ENCODE measurements at regions not wholly inside any gene's neighbourhood (a gene's known extent, or its start where the extent isn't known, plus 50 kb on each side); places are given as distances from the start of the nearest gene placed in this dataset.
"Not testable (repeated sequence)": the region's sequence is repeated elsewhere in the genome, so short reads cannot be mapped to it uniquely, and the experiment has no call there.

DNA sequence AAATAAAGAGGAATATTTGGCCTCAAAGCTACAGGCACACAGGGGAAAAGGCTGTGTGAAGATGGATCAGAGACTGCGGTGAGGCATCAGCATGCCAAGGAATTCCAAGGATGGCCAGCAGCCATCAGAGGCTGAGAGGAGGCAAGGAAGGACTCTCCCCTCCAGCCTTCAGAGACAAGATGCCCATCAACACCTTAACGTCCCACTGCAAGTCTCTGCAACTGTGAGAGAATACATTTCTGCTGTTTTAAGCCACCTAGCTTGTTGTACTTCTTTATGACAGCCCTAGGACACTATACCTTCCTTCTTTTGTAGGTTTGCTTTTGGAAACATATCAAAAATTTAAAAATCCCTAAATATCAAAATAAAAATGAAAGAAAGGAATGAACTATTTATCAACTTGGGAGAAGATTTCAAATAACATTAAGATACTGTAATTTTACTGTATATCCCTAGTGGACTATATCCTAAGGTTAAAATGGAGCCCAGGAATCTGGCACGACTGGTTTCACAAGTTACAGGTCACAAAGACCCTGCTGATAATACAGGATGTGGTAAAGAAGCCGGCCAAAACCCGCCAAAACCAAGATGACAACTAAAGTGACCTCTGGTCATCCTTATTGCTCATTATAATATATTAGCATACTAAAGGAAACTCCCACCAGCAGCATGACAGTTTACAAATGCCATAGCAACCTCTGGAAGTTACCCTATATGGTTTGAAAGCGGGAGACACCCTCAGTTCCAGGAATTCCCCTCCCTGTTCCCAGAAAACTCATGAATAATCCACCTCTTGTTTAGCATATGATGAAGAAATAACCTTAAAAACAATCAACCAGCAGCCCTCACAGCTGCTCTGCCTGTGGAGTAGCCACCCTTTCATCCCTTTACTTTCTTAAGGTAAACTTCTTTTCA, 185.2 kb downstream of the AVL9 start:
- no peak for FAIRE-seq

- FAIRE-seq = no peak
Observed at GRCh38 chr7:32679192-32679591, 183.9 kb downstream of the AVL9 start.

DNA sequence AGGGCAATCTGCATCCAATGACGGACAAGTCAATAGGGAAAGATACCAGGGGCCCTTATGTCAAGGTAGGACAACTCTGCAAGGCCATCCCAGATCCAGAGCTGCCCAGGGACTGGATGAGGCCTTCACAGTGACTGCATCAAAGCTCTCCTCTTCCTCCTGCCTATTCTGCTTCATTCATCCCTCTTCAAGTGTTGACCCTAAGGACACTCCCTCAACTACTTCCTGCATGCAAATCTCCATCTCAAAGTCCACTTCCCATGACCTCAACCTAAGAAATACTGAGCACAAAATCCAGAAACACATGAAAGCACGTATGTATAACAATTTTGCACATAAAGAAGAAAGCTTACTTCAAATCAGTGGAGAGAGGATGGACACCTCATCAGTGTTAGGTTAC, 182.3 kb downstream of the AVL9 start:
- FAIRE-seq = no peak

GRCh38 chr7:32676249-32676941, 181.1 kb downstream of the AVL9 start:
- FAIRE-seq = no peak

DNA sequence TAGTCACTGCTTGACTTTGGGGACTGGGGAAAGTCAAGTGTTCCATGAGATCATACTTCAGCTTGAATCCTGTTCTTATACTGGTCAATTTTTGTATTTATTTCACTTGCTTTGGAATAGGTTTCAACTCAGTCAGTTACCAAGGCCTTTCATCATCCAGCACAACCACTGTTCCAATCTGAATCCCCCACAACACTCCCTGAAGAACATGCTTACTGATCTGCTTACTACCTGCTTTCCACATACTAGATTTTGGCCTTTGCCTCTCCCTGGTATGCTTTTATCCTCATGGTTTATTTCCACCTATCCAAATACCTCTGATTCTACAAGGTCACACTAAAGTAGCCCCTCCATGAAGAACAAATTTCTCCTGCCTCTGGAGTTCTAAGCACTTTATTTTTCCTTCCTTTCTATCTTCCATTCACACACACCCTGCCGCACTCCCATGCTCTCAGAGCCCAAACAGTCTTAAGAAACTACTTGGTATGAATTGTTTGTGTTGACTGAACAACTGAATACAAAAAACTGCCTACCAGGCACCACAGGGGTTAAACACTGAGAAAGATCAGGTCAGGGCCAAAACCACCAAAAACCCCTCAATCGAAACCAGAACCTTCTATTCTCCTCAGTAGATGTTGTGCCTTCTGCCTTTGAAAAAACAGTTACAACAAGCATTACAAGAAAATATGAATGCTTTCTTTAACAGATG, 178.1 kb downstream of the AVL9 start:
- FAIRE-seq = no peak

DNA sequence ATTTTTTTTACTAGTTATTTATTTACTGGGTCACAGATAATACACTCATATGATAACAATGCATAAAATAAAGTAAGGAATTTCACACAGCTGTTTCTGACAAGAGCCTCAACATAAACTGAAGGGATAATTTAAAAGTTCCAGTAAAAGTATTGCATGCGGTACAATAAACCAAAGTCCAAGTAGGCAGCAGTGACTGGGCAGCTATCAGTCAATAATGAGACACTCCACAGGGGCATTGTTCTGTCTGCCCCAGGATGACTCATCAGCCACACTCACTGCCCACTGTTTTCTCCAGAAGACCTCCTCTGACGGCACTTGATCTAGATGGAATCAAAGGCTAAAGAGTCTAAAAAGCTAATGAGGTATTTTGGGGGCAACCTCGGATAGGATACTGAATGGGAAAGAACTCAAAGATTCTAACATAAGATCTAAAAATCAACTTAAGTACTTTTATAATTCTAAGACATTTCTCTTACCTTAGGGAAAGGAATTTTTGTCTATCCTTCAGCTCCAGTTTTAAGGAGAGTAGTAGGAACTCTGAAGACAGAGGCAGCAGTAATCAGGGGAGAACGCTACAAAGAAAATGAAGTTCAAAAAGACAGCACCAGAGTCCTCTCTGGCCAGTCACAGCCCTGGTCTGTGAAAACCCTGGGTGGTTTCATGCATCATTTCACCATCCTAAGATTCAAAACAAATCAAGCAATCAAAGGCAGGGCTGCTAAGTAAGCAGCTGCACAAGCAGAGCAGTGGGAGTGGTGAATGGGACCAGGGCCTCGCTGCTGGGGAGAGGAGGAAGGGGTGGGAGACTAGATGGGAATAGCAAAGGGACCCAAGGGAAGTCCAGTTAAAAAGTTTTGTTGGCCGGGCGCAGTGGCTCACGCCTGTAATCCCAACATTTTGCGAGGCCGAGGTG, 175.1 kb downstream of the AVL9 start:
- FAIRE-seq = peak; percentile 55

DNA sequence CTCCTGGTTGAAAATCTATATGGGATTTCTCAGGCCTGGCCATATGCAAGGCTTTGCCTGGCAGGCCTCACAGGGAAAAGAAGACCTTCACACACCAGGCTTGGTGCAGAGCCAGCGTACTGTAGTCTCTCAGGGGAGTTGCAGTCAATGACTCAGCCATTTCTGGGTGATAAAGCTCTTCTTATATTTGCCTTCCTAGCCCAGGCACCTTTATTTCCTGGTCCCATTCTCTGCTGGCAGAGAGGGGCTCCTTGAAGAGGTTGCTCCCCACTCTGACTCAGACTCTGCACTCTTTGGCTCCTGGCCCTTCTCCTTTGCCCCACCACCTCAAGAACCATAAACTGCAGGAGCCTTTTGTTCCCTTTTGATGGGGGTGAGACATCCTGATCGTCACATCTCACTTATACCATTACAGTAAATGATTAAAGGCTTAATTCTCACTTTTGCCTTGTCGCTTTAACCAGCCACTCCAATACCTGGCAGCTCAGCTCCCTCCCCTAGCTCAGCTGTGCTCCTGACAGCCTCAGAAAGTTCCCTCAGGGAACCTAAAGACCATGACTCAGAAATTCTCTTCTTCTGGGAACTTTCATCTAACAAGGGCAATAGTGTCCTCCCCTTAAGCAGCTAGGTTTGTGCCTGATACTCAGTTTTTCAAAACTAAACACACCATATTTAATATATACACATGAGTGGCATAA, 174.0 kb downstream of the AVL9 start:
- not testable (repeated sequence) for FAIRE-seq

- FAIRE-seq = not testable (repeated sequence)
Observed at GRCh38 chr7:32668387-32669097, 173.3 kb downstream of the AVL9 start.

DNA sequence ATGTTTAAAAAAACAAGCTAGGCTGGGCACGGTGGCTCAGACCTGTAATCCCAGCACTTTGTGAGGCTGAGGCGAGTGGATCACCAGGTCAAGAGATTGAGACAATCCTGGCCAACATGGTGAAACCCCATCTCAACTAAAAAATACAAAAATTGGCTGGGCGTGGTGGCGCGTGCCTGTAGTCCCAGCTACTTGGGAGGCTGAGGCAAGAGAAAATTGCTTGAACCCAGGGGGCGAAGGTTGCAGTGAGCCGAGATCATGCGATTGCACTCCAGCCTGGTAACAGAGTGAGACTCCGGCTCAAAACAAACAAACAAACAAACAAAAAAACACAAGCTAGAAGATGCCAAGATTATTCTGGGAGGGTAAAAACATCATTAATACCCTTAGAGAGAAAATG, 172.3 kb downstream of the AVL9 start:
- FAIRE-seq = not testable (repeated sequence)

GRCh38 chr7:32663805-32664211, 168.5 kb downstream of the AVL9 start:
- not testable (repeated sequence) for FAIRE-seq

DNA sequence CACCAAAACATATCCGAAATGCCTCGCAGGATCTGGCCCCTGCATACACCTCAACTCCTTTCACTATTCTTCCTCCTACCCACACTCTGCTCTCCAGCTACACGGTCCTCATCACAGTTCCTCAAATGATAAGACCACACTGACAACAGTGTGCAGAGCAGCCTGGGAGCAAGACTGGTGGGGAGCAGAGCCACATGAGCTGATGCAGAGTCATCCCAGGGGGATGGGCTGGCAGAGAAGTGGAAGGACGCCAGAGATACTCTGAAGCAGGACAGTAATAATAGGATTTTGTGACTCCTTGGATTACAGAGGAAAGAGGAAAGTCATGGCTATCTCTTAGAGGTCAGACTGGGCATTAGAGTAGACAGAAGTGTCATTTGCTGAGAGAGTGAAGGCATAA, 167.2 kb downstream of the AVL9 start:
- not testable (repeated sequence) for FAIRE-seq

- no peak for FAIRE-seq
Observed at GRCh38 chr7:32661929-32662328, 166.6 kb downstream of the AVL9 start.

GRCh38 chr7:32661501-32661900, 166.2 kb downstream of the AVL9 start:
- FAIRE-seq = no peak

- no peak for FAIRE-seq
Observed at GRCh38 chr7:32660936-32661335, 165.6 kb downstream of the AVL9 start.

DNA sequence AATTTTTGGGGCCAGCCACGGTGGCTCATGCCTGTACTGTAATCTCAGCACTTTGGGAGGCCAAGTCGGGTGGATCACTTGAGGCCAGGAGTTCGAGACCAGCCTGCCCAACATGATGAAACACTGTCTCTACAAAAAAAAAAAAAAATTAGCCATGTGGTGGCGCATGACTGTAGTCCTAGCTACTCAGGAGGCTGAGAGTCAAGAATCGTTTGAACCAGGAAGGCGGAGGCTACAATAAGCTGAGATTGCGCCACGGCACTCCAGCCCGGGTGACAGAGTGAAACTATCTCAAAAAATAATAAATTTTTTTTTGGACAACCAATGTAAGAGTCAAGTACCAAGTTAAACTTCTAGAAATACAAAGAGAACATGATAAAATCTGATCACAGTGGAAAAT, 164.6 kb downstream of the AVL9 start:
- no peak for FAIRE-seq

- no peak for FAIRE-seq
Observed at GRCh38 chr7:32658467-32658869, 163.2 kb downstream of the AVL9 start.

GRCh38 chr7:32658034-32658433, 162.7 kb downstream of the AVL9 start:
- FAIRE-seq = no peak

GRCh38 chr7:32654549-32654948, 159.3 kb downstream of the AVL9 start:
- not testable (repeated sequence) for FAIRE-seq

DNA sequence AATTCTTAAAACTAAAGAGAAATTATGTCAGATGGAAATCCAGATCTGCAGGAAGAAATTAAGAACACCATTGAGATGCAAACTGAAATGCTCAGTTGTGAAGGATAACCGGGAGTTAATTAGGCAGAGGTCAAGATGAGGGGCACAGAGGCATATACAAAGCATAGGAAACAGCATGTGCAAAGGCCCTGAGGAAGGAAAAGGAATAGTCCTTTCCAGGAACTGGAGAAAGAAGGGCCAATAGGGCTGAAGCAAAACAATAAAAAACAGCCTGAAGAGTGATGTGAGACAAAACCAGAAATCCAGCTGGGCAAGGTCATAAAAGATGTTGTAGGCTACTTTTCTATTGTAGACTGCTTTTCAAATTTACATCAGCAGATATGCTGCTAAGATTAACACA, 155.1 kb downstream of the AVL9 start:
- not testable (repeated sequence) for FAIRE-seq

DNA sequence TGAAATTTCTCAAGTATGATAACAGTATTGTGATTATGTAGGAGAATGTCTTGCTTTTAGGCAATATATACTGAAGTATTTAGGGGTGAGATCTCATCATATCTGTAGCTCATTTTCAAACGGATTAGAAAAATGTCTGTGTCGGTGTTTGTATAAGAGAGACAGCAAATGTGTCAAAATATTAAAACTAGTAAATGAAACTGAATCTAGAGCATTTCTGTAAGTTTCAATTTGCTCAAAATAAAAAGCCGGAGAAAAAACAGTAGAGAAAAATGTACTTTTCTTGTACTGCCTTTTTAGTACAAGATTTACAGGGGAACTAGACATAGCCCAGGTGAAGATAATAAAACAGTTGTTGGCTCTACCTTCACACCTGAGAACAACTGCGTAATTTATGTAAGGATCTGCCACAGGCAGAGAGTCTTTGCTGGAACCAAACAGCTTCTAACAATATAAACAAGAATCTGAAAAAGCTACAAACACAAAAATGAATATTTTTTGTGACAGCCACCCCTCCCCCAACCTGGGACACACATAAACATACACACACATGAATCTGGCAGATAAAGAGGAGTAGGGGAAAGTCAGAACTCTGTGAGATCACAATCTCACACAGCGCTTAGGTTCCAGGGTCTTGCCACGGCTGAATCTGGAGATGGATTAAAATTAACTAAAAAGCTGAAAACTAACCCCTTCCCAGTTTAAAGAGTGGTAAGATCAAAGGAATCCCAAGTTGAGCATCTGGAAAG, 153.3 kb downstream of the AVL9 start:
- no peak for FAIRE-seq
